ENCODE measurements at regions not wholly inside any gene's neighbourhood (a gene's known extent, or its start where the extent isn't known, plus 50 kb on each side); places are given as distances from the start of the nearest gene placed in this dataset.
"Not testable (repeated sequence)": the region's sequence is repeated elsewhere in the genome, so short reads cannot be mapped to it uniquely, and the experiment has no call there.

GRCh38 chr14:88986146-88986841 lies 161.8 kb downstream of the TTC8 start:
- no peak for DNase-seq

DNA sequence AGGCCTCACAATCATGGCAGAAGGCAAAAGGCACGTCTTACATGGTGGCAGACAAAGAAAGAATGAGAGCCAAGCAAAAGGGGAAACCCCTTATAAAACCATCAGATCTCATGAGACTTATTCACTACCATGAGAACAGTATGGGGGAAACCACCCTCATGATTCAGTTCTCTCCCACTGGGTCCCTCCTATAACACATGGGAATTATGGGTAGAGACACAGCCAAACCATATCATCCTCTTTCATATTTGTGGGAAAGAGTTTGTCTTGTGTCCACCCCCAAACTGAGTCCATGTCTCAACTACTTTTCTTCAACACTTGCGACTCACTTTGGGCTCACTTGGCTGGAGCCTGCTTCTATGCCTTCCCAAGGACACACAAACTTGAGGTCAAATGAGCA lies 162.5 kb downstream of the TTC8 start:
- not testable (repeated sequence) for DNase-seq

- no peak for DNase-seq
These were observed 163.1 kb downstream of the TTC8 start for GRCh38 chr14:88987516-88987915.

GRCh38 chr14:88989911-88990310 lies 165.5 kb downstream of the TTC8 start:
- no peak for DNase-seq

- no peak for DNase-seq
These were observed 166.4 kb downstream of the TTC8 start for GRCh38 chr14:88990856-88991255.

GRCh38 chr14:88992011-88992410 lies 167.6 kb downstream of the TTC8 start:
- no peak for DNase-seq

- DNase-seq, result no peak
These were observed 169.5 kb downstream of the TTC8 start for GRCh38 chr14:88993946-88994345.

DNA sequence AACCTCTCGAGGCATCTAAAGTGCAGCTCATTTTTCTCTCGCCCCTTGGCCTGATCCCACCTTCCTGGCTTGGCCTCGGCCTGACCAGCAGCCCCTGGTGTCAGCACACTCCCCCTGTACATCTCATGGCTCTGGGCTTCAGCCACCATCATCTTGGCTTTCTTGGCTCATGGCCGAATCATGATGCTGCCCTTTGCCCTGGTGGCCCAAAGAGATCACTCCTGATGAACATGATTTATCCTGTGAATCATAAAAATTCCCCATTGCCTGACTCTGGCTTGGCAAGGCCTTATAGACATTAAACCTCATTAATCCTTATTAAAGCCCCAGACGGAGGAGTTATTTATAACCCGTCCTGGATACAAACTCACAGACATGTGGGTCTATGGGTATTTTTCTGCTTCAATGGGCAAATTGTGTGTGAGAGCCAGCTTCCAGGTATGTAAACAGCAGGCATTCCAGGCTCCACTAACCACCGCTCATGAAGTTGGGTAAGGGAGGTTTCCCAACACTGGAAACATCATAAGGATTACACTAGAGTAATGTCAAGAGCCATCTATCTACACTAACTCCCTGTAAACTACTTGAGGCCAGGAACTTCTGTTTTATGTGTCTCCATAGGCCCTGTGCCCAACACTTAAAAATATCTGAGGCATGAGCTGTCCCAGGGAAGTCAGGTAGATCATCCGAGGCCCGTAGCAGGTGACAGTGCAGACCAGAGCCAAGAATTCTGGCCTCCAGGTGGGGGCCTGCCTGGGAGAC lies 171.2 kb downstream of the TTC8 start:
- no peak for DNase-seq

DNA sequence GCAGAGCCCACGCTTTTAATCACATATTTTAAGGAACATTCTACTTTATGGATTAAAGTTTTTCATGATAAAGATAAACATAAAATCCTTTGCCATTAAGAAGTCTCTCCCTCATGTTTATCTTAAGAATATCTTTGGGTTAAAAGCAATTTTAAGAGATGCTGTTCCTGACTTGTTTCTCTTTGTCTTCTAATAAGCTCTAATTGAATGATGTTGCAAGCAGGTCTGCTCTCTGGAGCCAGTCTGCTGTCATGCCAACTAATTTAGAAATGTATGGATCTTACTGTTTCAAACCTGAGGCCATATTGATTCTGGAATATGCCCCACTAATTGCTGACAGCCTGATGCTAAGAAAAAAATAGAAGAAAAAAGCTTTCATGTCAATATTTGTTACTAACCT lies 173.6 kb downstream of the TTC8 start:
- peak; percentile 79 to 87 for DNase-seq

DNA sequence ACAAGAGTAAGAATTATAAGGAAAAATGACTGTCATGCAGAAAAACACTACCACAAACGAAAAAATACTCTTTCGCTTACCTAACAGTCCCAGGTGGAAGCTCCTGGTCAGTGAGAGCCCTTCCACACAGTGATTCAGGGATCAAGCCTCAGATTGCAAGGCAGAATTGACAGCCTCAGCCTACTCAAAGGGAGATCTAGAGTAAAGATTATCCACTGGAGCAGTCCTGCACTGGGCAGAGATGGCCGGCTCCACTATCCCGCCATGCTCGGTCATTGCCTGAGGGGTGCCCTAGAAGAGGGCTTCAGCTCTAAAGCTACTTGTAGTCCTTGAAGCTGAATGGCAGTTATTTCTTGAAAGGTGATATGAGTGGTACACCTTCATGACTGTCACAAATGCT lies 174.7 kb downstream of the TTC8 start:
- no peak for DNase-seq

DNA sequence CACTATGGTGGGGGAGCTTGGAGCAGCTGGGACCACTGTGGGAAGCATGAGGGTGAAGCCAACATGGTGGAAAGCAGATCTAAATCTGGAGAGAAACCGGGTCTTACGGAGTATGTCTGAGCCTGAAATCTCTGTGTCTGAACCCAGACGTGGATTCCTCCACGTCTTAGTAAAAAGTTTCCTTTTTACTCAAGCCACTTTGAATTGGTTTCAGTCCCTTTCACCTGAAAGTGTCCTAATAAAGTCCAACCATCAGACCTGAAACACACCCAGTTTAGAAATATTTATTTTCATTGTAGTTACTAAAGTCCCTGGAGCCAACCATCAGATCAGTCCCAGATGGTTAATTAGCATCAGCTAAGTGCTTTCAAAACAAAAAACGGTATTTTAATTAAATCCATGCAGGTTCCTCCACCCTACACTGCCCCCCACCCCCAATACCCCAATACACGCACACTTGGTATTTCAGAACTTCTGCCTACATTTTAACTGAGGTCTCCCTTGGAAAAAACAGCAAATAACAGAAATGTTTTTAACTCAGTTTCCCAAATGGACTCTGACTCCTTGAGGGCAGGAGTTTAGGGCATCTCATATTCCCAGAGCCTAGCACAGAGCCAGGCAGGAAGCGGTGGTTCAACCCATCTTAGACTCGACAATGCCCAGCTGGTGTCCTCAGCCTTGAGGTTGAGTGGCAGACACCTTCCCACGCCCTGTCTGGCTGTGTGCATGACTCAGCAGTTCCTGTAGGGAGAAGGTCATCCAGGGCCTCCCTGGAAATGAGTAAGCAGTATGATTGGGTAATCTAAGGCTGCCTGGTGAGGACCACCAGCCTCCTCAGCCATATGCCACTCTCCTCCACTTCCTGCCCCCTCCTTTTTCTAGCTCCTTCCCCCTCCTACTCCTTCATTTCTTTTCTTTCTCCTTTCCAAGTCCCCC lies 175.8 kb downstream of the TTC8 start:
- no peak for DNase-seq

- no peak for DNase-seq
These were observed 179.7 kb downstream of the TTC8 start for GRCh38 chr14:89004166-89004565.

DNA sequence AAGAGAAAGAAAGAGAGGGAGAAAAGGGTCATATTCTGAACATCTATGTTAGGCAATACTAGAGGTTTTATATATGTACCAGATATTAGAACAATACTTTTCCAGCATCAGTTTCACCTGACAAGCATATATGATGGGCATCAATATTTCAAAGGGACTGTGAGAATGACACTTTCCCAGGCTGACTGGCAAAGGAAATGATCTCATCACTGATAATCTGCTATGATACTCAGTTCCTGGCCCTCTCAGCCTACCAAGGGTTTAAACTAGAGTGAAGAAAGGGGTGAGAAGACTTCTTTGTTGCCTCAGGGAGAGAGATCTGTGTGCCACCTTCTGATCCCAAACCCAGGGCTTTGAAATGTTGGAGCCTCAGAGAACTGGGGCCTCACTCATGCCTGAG lies 183.5 kb downstream of the TTC8 start:
- DNase-seq, result no peak

DNA sequence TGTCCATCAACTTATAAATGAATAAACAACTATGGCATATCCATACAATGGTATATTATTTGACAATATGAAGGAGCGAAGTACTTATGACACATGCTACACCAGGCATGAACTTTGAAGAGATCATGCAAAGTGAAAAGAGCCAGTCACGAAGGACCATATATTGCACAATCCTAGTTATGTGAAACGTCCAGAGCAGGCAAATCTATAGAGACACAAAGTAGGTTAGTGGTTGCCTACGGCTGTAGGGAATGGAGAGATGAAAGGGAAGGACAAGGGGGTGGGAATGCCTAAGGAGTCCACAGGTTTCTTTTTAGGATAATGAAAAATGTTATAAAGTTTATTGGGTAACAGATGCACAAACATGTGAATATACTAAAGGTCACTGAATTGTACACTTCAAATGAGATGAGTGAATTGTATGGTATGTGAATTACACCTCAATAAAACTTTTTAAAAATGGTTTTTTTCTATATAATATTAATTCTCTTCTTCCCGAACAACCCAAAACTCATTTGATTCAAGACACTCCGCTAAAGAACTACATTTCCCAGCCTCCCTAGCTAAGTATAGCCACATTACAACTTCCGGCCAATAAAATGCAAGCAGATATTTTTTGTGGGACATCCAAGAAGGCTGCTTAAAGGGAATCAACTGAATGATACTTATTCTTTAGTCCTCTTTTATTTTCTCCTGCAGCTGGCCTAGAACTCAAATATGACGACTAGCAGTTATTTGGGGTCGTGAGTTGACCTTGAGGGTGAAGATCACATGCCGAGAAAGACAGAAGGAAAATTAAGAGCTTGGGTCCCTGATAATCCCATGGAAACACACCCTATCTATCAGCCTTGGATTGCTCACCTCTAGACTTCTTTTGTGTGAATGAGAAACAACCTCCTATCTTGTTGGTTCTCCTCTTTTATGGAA lies 187.2 kb downstream of the TTC8 start:
- no peak for DNase-seq

DNA sequence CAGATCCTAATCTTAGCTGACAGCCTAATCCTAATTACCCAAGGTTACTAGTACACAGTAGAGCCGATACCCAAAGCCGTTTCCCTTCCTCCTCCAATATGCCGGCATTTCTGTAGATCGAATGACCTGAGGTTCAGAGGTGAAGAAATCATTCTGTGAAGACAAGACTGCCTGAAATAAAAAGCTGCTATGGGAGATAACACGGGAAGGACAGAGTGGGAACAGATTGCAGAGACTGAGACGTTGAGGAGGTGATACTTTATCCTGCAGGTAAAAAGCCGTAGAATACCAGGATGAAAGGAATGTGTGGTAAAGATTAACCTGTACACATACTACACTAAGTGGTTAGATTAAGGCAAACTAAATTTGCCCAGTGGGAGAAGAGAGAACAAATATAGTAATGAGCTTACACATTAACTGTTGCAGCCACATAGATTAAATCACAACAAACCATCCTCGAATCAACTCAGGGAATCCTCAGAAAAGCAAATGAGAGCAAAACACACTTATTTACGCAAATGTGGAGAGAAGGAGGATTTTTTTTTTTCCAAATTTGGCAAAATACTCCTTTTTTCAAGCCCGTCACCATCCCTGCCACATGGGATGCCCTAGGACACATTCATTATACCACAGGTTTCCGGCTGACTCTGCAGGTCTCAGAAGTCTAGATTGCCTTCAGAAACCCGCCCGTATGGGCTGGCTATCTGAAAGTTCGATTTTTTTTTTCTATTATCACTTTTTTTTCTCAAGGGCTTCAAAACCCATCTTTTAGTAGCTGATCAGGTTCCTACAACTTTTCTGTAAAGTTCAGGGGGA lies 188.0 kb downstream of the TTC8 start:
- DNase-seq, result no peak

DNA sequence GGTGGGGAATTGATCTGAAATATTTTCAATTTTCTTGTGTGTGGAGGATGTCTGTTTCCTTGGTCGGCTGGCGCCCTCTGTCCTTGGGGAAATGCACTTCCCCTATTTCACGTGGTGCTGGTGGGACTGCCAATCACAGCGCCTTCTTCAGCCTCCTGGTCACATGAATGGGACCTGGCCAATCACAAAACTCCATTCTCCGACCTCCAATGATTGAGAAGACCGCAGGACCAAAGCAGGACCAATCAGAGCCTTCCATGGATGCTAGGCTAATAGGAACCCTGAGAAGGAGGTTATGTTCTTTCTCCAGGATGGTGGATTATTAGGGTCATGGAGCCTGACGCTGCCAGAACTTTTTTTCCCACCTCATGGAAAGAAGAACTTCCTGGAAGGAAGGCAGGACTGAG lies 188.7 kb downstream of the TTC8 start:
- no peak for DNase-seq

- DNase-seq, result peak; percentile 87 to 89
These were observed 189.5 kb downstream of the TTC8 start for GRCh38 chr14:89013698-89014568.

DNA sequence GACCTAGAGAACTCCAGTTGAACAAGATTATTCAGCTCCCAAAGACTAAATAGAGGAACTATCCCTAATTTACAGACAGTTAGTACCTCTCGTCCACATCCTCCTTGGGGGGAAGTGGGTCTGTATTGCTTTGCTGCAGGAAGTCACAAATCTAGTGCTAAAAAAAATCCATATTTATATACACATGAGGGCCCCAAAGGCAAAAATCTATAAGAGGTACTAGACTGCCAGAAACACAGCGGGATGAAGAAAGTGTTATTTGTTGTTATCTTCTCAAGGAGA lies 190.1 kb downstream of the TTC8 start:
- DNase-seq, result no peak

- DNase-seq, result no peak
These were observed 190.6 kb downstream of the TTC8 start for GRCh38 chr14:89015016-89015415.

- no peak for DNase-seq
These were observed 193.0 kb downstream of the TTC8 start for GRCh38 chr14:89017417-89017816.

DNA sequence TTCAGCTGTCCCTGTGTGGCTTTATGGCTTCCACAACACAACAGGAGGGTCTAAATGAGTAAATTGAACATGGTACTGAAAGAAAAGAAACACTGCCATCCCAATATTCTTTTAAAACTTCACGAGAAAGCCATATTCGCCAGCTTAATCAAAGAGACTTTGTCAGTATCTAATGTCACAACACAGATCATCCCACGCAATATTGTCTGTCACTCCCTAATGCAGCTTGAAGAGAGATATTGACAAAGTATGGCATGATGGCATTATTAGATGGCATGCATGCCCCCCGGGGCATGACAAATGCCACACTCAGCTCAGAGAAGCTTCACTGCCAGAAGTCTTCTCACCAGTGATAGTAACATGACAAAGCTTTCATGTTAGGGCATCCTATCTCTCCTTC lies 197.8 kb downstream of the TTC8 start:
- DNase-seq, result no peak
